Ishikawa (cell line): ENCODE measurements at regions not wholly inside any gene's neighbourhood (a gene's known extent, or its start where the extent isn't known, plus 50 kb on each side); places are given as distances from the start of the nearest gene placed in this dataset.

Experiments used
- CEBPB ChIP-seq: IDR thresholded peaks from 2 replicates; pipeline ENCODE4 v1.6.1; 2012
- CREB1 ChIP-seq: IDR thresholded peaks from 2 replicates; pipeline ENCODE4 v1.6.1; 2012; ENCODE audit warnings: low read depth
- EGR1 ChIP-seq: IDR thresholded peaks from 2 replicates; pipeline ENCODE4 v1.6.1; 2012
- EP300 ChIP-seq: IDR thresholded peaks from 2 replicates; pipeline ENCODE4 v1.6.1; 2012; ENCODE audit warnings: borderline replicate concordance
- FOXM1 ChIP-seq: IDR thresholded peaks from 2 replicates; pipeline ENCODE4 v1.6.1; 2012; ENCODE audit warnings: low read depth, borderline replicate concordance
- MAX ChIP-seq: IDR thresholded peaks from 2 replicates; pipeline ENCODE4 v1.6.1; 2012
- NFIC ChIP-seq: IDR thresholded peaks from 2 replicates; pipeline ENCODE4 v1.6.1; 2012
- RAD21 ChIP-seq: IDR thresholded peaks from 2 replicates; pipeline ENCODE4 v1.6.1; 2012; ENCODE audit warnings: low read depth
- REST ChIP-seq: IDR thresholded peaks from 2 replicates; pipeline ENCODE4 v1.6.1; 2012; ENCODE audit warnings: low read depth, mild to moderate bottlenecking
- TAF1 ChIP-seq: IDR thresholded peaks from 2 replicates; pipeline ENCODE4 v1.6.1; 2012; ENCODE audit warnings: low read depth, mild to moderate bottlenecking
- TCF12 ChIP-seq: IDR thresholded peaks from 2 replicates; pipeline ENCODE4 v1.6.1; 2012; ENCODE audit warnings: low read depth
- TEAD4 ChIP-seq: IDR thresholded peaks from 2 replicates; pipeline ENCODE4 v1.6.1; 2012
- USF1 ChIP-seq: IDR thresholded peaks from 2 replicates; pipeline ENCODE4 v1.6.1; 2012
- YY1 ChIP-seq: IDR thresholded peaks from 2 replicates; pipeline ENCODE4 v1.6.1; 2012; ENCODE audit warnings: low read depth
- ZBTB7A ChIP-seq: IDR thresholded peaks from 2 replicates; pipeline ENCODE4 v1.6.1; 2012; ENCODE audit warnings: low read depth

- TF ChIP-seq RAD21 = peak; percentile 57
- no peak for TF ChIP-seq YY1
- no peak for TF ChIP-seq EGR1
- TF ChIP-seq TCF12 = no peak
Measured at GRCh38 chr14:35963209-35963608, 137.1 kb downstream of the BRMS1L start.

GRCh38 chr14:35961697-35962274, 135.6 kb downstream of the BRMS1L start:
- no peak for TF ChIP-seq TCF12

- TF ChIP-seq RAD21 (peak; percentile 40; the same call in 1 of the 2 replicates), TEAD4 (no peak), EGR1 (no peak), ZBTB7A (no peak), YY1 (no peak), NFIC (no peak)
Measured at GRCh38 chr14:35959835-35960234, 133.7 kb downstream of the BRMS1L start.

GRCh38 chr14:35958499-35958898, 132.4 kb downstream of the BRMS1L start:
- TF ChIP-seq CEBPB (no peak), RAD21 (no peak), EGR1 (no peak), NFIC (no peak), FOXM1 (no peak), MAX (no peak), TCF12 (no peak), USF1 (no peak), TEAD4 (no peak), EP300 (no peak)

GRCh38 chr14:35956376-35957085, 130.4 kb downstream of the BRMS1L start:
- no peak for TF ChIP-seq NFIC
- TF ChIP-seq CEBPB = no peak
- TF ChIP-seq YY1 = no peak
- TF ChIP-seq TEAD4 = no peak
- TF ChIP-seq RAD21 = no peak
- no peak for TF ChIP-seq EGR1
- no peak for TF ChIP-seq CREB1
- no peak for TF ChIP-seq FOXM1
- no peak for TF ChIP-seq EP300
- TF ChIP-seq TCF12 = no peak
- no peak for TF ChIP-seq MAX
- TF ChIP-seq REST = no peak
- TF ChIP-seq ZBTB7A = no peak

- no peak for TF ChIP-seq YY1
- no peak for TF ChIP-seq EGR1
- no peak for TF ChIP-seq FOXM1
- TF ChIP-seq REST = no peak
- no peak for TF ChIP-seq MAX
Measured at GRCh38 chr14:35952584-35952983, 126.4 kb downstream of the BRMS1L start.

- TF ChIP-seq TCF12 = no peak
- TF ChIP-seq FOXM1 = no peak
- no peak for TF ChIP-seq EGR1
- TF ChIP-seq TAF1 = no peak
- TF ChIP-seq NFIC = no peak
- no peak for TF ChIP-seq RAD21
- no peak for TF ChIP-seq CEBPB
- no peak for TF ChIP-seq TEAD4
- TF ChIP-seq EP300 = no peak
- TF ChIP-seq USF1 = no peak
- TF ChIP-seq ZBTB7A = no peak
Measured at GRCh38 chr14:35949920-35950513, 123.9 kb downstream of the BRMS1L start.
